CD4-positive, alpha-beta T cell (primary cell): ENCODE measurements at regions not wholly inside any gene's neighbourhood (a gene's known extent, or its start where the extent isn't known, plus 50 kb on each side); places are given as distances from the start of the nearest gene placed in this dataset.
A peak's percentile ranks its signal among the peaks of the same experiment; 100 is the strongest.

Source experiments
- ATAC-seq: fragments of 200-7000 bp; cut with Tn5 transposase; one replicate; pipeline ENCODE4 v1.10.0; 2022; ENCODE audit warnings: mild to moderate bottlenecking; ENCODE audit not compliant: poor library complexity
- CTCF ChIA-PET: fragments of 350-600 bp; sonication (Branson Sonifier 250); formaldehyde crosslinking; loops from one replicate; lab custom pipeline; 2021; ENCODE audit warnings: antibody characterized with exemption, inconsistent platforms; lab: Charles Lee
- POLR2A ChIA-PET: fragments of 350-600 bp; sonication (Branson Sonifier 250); formaldehyde crosslinking; loops from one replicate; lab custom pipeline; 2021; ENCODE audit warnings: antibody characterized with exemption, inconsistent platforms; lab: Charles Lee
- DNase-seq, 14 experiments: peaks; one replicate each; pipeline ENCODE4 v3.0.0-alpha.2; 2013 to 2020; ENCODE audit warnings: mixed read lengths in 2 of 14
- H3K27ac ChIP-seq, 2 donors: one replicate each; pipeline versions ENCODE4 v1.5.1 to v1.7.0; 2013; ENCODE audit warnings: low read length in 2 of 2, low read depth in 1 of 2, mild to moderate bottlenecking in 1 of 2
- H3K27me3 ChIP-seq, 2 experiments: 1 replicate in 1 of 2; 2 replicates in 1 of 2; pipeline versions ENCODE4 v1.6.1 to v1.7.0; 2013; ENCODE audit warnings: low read length in 2 of 2, control low read depth in 1 of 2, mild to moderate bottlenecking in 1 of 2, moderate library complexity in 1 of 2; ENCODE audit not compliant: insufficient read depth in 2 of 2, control insufficient read depth in 1 of 2
- H3K36me3 ChIP-seq: one replicate; pipeline ENCODE4 v1.6.1; 2013; ENCODE audit warnings: low read length, control low read depth; ENCODE audit not compliant: insufficient read depth
- H3K4me1 ChIP-seq: one replicate; pipeline ENCODE4 v1.6.1; 2013; ENCODE audit warnings: low read length, control low read depth; ENCODE audit not compliant: insufficient read depth
- H3K4me3 ChIP-seq: one replicate; pipeline ENCODE4 v1.5.1; 2013; ENCODE audit warnings: mild to moderate bottlenecking, low read length, moderate library complexity
- H3K9me3 ChIP-seq, 2 experiments: 1 replicate in 1 of 2; 2 replicates in 1 of 2; pipeline versions ENCODE4 v1.6.1 to v1.7.0; 2013; ENCODE audit warnings: low read length in 2 of 2, mild to moderate bottlenecking in 2 of 2, control low read depth in 1 of 2, moderate library complexity in 1 of 2; ENCODE audit not compliant: control insufficient read depth in 1 of 2, insufficient read depth in 1 of 2
- H3K27ac Mint-ChIP-seq: one replicate; pipeline ENCODE4 v1.8.0; 2020; ENCODE audit warnings: mixed read lengths
- H3K27me3 Mint-ChIP-seq: one replicate; pipeline ENCODE4 v1.8.0; 2021; ENCODE audit warnings: mixed read lengths
- H3K36me3 Mint-ChIP-seq: one replicate; pipeline ENCODE4 v1.8.0; 2021; ENCODE audit warnings: low read depth, mixed read lengths
- H3K4me1 Mint-ChIP-seq: one replicate; pipeline ENCODE4 v1.8.0; 2021; ENCODE audit warnings: low read depth, mixed read lengths
- H3K4me3 Mint-ChIP-seq: one replicate; pipeline ENCODE4 v1.8.0; 2020; ENCODE audit warnings: mild to moderate bottlenecking, mixed read lengths
- H3K9me3 Mint-ChIP-seq: one replicate; pipeline ENCODE4 v1.8.0; 2020; ENCODE audit warnings: mixed read lengths
- intact Hi-C, 2 experiments: fragments of 100-400 bp; cut with DNase I in 1 of 2; cut with micrococcal nuclease in 1 of 2; formaldehyde crosslinking; loops; one replicate each; pipeline versions ENCODE4 v1.15.1 to v1.9.0; 2023 to 2025; cut with DNase I, micrococcal nuclease
- TF ChIP-seq, protein P1 (sequence below): fragments of 200-600 bp; IDR thresholded peaks from one replicate; pipeline ENCODE4 v1.8.0; 2022; ENCODE audit warnings: antibody characterized with exemption, mild to moderate bottlenecking

- Histone ChIP-seq H3K9me3 (no peaks in the 10 kb centered on the region), H3K4me3 (no peak overlapping the region), H3K27ac (no peak overlapping the region), H3K27me3 (peaks cover 0 to 3% of the 10 kb centered on the region in 2 experiments), H3K4me1 (peaks cover 3% of the 10 kb centered on the region), H3K36me3 (no peaks in the 10 kb centered on the region)
- no peak overlapping the region for H3K4me3 Mint-ChIP-seq
- no peaks in the 10 kb centered on the region for H3K9me3 Mint-ChIP-seq
- ATAC-seq (no peak), DNase-seq (no peak)
- no peak overlapping the region for H3K27ac Mint-ChIP-seq
- TF ChIP-seq, protein P1, sequence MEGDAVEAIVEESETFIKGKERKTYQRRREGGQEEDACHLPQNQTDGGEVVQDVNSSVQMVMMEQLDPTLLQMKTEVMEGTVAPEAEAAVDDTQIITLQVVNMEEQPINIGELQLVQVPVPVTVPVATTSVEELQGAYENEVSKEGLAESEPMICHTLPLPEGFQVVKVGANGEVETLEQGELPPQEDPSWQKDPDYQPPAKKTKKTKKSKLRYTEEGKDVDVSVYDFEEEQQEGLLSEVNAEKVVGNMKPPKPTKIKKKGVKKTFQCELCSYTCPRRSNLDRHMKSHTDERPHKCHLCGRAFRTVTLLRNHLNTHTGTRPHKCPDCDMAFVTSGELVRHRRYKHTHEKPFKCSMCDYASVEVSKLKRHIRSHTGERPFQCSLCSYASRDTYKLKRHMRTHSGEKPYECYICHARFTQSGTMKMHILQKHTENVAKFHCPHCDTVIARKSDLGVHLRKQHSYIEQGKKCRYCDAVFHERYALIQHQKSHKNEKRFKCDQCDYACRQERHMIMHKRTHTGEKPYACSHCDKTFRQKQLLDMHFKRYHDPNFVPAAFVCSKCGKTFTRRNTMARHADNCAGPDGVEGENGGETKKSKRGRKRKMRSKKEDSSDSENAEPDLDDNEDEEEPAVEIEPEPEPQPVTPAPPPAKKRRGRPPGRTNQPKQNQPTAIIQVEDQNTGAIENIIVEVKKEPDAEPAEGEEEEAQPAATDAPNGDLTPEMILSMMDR = no peak
- H3K36me3 Mint-ChIP-seq = no peaks in the 10 kb centered on the region
- no peaks in the 10 kb centered on the region for H3K4me1 Mint-ChIP-seq
- peaks cover 4% of the 10 kb centered on the region for H3K27me3 Mint-ChIP-seq
- intact Hi-C loops = loop anchor here in 1 of 2 experiments (5.0 to 10.0 kb wide), 2 partner anchors 223 to 264 kb away; no protein-coding TSS in a partner anchor
- ChIA-PET POLR2A (no interaction called here), CTCF (no interaction called here)
These were observed 120.9 kb upstream of the IPO9 start for GRCh38 chr1:201708085-201708512.

DNA sequence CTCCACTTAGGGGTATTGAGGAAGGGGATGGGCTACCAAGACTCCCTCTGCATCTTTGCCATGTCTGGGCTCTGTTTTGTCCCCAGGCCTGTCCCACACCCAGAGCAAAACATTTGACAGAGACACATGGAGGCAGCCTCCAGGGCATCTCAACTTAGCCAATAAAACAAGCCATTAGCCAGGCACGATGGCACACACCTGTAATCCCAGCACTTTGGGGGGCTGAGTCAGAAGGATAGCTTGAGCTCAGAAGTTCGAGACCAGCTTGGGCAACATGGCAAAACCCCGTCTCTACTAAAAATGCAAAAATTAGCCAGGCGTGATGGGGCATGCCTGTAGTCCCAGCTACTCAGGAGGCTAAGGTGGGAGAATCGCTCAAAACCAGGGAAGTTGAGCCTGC lies 120.3 kb upstream of the IPO9 start:
- CTCF ChIA-PET = interaction anchor here (1.1 to 1.2 kb wide), 2 partner anchors 18 to 86 kb away, joined by 3 to 4 read pairs; no protein-coding TSS in a partner anchor
- POLR2A ChIA-PET = no interaction called here

DNA sequence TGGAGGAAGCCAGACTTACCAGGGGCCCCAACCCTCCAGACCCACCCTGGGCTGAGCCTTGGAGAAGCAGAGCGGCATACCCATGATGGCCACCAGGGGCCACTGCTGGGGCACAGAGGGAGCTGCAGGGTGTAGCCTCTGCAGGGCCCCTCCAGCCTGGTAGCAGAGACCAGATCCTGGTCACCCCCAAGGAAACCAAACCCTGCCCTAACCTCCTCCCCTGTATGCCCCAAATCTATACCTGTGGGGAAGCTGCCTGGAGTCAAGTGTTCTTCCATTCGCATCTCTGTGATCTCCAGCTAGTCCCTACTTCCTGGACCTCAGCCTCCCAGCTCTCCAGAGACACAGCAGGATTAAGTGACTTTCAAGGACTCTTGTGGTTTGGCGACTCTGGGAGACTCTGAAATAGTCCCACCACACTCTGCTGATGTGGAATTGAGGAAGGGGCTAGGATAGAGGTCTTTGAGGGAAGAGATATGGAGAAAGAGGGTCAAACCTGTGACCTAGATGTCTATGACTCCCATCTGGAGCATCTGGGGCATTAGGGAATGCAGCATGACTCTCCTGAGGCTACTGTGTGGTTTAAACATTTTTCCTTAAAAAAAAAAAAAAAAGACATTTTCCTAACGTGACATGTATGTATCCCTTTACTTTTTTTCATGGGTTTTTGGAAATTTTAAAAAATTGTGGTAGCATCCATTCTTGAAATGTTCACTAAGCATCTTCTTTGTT lies 119.2 kb upstream of the IPO9 start:
- CTCF ChIA-PET = interaction anchor here (0.6 to 1.2 kb wide), 4 partner anchors 12 to 85 kb away, joined by 3 to 4 read pairs (median 3); no protein-coding TSS in a partner anchor
- no peaks in the 10 kb centered on the region for H3K4me1 Mint-ChIP-seq
- POLR2A ChIA-PET = no interaction called here
- DNase-seq (peak; percentile 27 to 67 (median 45)), ATAC-seq (peak; percentile 78)
- no peaks in the 10 kb centered on the region for H3K9me3 Mint-ChIP-seq
- no peaks in the 10 kb centered on the region for H3K9me3 ChIP-seq
- H3K27ac Mint-ChIP-seq = no peak overlapping the region
- no peaks in the 10 kb centered on the region for H3K36me3 ChIP-seq
- no peaks in the 10 kb centered on the region for H3K27me3 ChIP-seq
- no peaks in the 10 kb centered on the region for H3K36me3 Mint-ChIP-seq
- intact Hi-C loops = loop anchor here (1.0 to 10.0 kb wide), 3 partner anchors 84 to 263 kb away; no protein-coding TSS in a partner anchor
- peaks cover 3% of the 10 kb centered on the region for H3K4me1 ChIP-seq
- no peak overlapping the region for H3K4me3 Mint-ChIP-seq
- TF ChIP-seq, protein P1 = peak; percentile 80
- H3K27me3 Mint-ChIP-seq = no peaks in the 10 kb centered on the region
- no peak overlapping the region for H3K4me3 ChIP-seq
- no peak overlapping the region for H3K27ac ChIP-seq

More for the DNA sequence above, 120.3 kb upstream of the IPO9 start:
- no peak overlapping the region for H3K4me3 ChIP-seq
- TF ChIP-seq, protein P1 = no peak
- Mint-ChIP-seq H3K27ac (no peak overlapping the region), H3K4me1 (no peaks in the 10 kb centered on the region), H3K4me3 (no peak overlapping the region), H3K36me3 (no peaks in the 10 kb centered on the region), H3K9me3 (no peaks in the 10 kb centered on the region), H3K27me3 (peaks cover 4% of the 10 kb centered on the region)
- H3K9me3 ChIP-seq = no peaks in the 10 kb centered on the region
- peaks cover 3% of the 10 kb centered on the region for H3K4me1 ChIP-seq
- ATAC-seq (no peak), DNase-seq (no peak)
- no peak overlapping the region for H3K27ac ChIP-seq
- H3K36me3 ChIP-seq = no peaks in the 10 kb centered on the region
- H3K27me3 ChIP-seq = peaks cover 0 to 3% of the 10 kb centered on the region in 2 experiments
- intact Hi-C loops = loop anchor here (1.0 to 10.0 kb wide), 3 partner anchors 85 to 264 kb away; no protein-coding TSS in a partner anchor
